CD4-positive, alpha-beta T cell treated with Interleukin-12 subunit alpha and Interleukin-12 subunit beta, for 1 hour (primary cell): ENCODE measurements at regions not wholly inside any gene's neighbourhood (a gene's known extent, or its start where the extent isn't known, plus 50 kb on each side); places are given as distances from the start of the nearest gene placed in this dataset.

Source experiments
- DNase-seq: peaks from one replicate; pipeline ENCODE4 v3.0.0-alpha.2; 2020

DNA sequence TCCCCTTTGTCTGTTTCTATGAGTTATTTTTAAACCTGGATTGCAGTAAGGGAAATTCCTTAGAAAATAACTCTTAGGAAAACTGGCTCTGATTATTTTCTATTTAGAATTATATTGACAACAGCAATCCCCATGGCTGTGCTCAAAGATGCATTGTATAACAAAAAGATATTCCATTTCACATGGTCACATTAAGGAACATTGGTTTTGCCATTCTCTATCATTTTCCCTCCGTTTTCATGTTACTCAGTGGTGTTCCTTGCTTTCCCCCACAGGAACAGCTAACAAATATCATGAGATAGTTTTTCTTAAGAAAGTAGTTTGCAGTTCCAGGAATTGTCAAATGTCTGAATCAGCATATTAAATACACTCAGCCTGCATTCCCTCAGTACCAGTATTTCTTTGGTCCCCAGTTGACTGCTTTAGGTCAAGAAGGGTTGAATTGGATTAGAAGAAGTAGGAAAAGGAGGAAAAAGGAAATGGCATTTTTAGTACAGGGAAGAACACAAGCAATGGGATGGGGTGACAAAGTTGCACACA is 436.7 kb downstream of the TNS3 start:
- DNase-seq = no peak

DNA sequence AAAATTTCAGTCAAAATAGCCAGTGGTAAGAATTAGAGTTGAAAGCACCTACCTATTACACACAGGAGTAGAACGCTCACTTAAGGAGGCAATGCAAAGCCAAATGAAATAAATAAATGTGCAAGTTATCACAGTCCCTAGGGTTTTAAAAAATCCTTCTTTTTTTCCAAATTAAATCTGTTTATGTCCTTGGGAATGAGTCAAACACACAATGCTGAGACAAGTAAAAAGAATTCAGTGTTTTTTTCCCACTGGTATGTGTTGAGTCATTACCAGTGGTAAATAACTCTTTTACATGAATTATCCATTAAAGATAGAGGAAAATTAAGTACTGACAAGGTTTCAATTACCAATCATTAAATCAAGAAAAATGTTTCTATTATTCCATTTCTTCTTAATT is 438.6 kb downstream of the TNS3 start:
- no peak for DNase-seq

DNA sequence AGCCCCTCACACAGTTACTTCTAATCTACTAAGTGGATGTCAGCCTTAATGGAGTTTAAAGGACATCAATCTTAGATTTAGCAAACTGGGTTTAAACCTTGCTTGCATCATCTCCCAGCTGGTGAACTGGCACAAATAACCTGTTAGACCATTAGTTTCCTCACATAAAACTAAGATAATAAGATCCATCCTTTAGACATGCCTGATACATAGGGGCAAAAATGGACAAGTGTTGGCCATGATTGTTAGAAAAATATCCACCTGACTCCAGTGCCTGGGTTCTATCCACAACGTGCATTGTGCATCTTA is 439.1 kb downstream of the TNS3 start:
- no peak for DNase-seq

DNA sequence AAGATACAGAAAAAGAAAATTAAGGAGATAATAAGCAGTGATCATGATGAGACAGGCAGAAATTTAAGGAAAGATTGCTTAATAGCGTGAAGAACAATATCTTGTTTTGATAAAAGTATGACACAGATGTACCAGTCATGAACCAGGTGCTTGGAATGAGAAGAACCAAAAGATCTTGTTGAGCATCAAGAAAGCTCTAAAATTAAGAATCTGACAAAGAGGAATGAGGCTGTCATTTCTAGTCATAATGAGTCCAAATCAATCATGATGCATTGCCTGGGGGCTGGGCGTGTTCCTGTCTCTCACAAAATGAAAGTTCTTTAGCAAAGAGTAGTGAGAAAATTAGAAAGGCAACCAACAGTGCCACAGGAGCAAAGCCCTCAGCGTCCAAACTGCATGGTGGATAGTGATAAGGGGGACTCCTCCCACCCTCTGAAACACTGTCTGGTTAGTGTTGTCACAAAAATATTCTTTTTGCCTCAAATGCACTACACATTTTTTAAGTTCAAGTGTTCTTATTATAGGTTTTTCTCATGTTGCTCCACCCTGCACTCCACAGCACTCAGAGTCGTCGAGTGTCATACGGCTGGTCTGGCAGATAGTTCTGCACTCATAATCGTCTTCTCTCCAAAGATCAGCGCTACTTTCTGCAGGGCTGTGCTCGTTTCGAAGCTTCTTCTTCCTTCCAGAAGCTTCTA is 439.6 kb downstream of the TNS3 start:
- DNase-seq = no peak

DNA sequence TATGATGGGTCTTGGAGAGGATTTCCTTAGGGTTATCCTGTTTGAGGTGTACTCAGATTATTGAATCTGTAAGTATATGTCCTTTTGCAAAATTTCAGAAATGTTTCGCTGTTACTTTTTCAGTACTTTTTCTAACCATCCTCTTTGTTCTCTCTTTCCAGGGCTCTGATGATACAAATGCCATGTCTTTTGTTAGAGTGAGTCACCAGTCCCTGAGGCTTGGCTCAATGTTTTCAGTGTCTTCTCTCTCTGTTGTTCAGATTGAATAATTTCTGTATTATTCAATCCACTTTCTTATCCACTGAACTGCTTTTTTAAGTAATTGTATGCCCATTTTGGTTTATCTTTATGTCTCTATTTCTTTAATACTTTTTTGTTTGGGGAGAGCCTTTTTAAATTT is 449.4 kb downstream of the TNS3 start:
- no peak for DNase-seq

DNA sequence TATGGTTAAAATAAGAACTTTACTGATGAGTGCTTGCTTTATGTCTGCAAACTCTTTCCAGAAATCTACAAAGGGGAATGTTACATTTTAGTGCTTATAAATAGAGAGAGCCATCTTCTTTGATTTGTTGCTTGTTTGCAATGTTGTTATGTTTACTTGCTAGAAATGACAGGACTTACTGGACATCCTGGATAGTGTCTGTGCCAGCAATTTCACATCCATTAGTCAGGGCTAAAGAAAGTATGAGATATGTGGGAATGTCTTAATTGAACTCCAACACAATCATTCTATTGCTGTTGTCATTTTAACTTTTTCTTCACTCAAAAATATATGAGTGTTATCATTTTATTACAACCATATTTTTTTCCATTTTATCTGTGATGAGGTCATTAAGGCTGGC is 453.2 kb downstream of the TNS3 start:
- DNase-seq = no peak

DNA sequence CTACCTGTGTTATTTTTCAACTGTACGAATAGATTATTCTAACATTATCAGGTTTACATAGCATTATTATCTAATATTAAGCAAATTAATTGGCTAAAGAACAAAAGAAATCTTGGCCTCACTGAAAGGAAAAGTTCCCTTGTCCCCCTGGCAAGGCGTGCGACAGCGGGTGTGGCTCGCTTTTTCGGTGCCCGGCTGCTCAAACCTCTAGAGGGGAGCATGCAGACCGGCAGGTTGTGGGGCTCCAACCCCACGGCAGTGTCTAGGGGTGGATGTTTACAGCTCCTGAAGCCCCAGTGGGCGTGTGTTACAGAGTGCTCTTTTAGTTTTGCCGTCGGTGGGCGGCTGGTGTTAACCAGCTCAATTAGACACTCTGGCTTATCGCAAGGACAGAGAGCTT is 456.4 kb downstream of the TNS3 start:
- no peak for DNase-seq

DNA sequence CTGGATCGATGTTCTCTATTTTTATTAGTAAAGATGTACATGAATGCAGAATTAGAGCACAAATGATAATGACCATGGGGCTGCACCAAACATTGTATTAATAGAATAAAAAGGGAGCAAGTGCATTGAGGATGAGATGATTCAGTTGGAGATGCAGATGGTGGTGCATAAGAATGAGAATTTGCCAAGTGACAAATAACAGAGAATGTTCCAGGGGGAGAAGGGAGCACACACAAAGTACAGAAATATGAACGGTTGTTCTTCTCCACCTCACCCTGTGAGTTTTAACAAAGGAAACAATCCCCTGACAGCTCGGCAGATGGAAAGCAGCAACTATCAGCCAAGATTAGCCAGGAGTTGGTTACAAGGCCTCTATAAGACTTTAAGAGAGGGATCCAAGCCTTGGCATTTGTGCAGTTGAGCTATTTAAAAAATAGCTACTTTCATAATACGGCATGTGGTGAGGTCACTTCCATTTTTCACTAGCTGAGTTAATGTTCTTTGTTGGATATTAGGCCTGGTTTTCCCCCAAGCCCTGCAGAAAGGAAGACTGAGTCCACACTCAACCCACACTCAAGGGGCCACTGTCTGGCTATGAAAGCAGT is 462.5 kb downstream of the TNS3 start:
- DNase-seq = no peak

DNA sequence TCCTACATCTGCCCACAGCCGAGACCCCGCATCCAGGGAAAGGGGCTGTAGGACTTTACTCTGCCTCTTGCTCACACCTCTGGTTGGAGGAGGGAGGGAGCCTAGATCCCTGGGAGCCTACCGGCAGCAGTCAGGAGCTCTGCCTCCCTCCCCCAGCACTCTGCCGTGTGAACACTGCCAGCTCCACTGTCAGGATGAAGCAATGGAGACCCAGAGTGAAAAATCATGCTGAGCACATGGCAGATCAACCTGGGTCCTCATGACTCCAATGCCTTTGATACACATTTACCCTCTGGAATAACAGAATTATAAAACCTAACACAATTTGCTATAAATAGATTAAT is 477.7 kb downstream of the TNS3 start:
- no peak for DNase-seq

DNA sequence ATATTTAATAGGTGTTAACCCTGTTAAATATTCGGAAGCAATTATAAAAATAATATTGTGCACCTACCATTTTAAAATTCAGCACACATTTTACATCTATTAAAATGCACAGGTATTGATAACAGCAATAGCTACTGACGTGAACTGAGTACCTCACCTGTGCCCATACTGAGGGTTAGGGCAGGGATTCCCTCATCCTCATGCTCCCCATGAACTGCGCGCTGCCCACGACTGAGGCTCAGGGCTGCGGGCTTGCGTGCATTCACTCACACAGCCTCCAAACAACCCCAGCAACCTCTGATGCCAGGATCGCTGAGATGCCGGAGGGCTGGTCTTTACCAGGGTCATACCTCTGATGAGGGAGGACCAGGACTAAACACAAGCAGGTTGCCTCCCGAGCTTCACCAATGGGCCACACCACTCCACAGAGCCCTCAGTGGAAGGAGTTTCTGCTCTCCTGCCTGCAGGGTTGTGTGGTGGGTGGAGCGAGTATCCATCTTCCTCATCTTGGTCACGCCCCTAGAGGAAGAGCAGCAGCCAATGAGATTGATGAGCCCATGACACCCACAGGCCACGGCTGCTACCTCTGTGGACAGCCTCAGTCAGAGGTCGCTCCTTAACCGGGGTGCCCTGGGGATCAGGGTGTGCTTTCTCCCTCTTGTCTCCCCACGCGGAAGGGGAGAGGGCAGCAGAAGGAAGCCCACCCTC is 478.3 kb downstream of the TNS3 start:
- no peak for DNase-seq

DNA sequence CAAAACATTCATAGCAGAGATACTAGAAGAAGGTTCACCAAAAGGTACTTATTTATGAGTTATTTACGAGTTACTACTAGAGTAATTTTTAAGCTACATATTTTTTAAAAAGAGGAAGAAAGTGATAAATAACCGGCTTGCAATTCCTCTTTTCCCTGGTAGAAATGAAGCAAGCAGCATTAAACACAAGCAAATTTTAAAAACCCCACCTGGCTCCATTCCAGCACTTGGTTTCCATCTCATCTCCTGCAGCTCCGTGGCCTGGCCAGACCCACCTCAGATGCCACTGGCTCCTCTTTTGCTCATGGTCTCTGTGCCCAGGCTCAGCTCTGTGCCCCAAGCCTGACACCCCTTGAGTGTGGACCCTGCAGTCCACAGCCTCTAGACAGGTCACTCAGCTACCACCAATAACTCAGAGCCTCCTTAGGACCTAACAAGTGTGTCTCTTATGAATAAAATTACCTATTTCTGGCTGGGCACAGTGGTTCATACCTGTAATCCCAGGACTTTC is 479.5 kb downstream of the TNS3 start:
- DNase-seq = no peak

DNA sequence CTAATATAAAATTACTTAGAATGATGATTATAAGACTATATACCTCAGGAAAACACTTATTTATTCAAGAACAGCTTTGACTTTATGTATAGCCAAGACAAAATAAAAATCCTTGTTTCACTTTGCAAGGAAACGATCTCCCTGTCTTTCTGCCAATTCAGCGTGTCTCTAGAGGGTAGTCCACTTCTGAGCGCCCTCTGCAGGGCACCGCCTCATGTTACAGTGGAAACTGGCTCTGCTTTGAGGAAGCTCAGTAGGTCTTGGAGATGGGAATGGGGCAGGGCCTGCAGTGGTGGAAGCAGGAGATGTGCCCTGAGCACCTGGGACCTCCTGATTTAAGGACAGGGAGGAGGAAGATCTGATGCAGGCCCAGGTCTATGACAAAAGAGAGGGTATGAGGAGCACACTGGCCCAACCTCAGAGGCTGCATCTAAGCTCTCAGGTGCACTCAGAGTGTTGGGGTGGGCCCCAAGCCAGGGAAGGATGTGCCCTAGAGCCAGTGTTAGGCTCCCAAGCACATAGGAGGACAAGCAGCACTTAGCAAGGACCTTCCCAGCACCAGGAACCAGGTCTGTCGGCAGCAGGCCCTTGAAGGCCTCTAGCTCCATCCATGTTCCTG is 481.0 kb downstream of the TNS3 start:
- no peak for DNase-seq

DNA sequence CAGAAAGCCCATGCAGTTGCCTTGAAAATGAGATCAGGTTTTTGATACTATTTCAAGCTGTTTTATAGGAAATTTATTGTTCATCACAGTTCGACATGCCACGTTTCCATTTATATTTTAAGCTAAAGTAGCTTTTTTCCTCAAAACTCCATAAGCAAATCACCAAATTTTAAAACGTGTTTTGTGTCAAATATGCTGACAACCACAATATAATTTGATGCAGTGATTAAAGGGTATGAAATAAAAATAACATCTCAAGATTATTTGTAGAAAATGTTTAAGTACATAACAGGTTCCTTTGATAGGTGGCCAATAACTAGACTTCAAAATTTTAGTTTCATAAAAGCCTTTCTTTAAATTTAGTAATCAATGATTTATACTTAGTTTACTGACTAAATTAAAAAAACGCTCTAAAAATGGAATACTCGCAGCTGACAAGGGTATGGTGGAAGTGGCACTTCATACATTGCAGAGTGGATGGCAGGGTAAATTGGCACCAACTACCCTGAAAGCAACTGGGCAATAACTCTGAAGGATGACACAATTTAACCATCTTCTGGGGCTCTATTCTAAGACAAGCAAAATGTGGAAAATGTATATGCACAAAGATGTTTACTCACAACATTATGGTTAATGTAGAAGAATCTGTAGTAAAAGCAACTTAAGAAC is 481.6 kb downstream of the TNS3 start:
- no peak for DNase-seq

DNA sequence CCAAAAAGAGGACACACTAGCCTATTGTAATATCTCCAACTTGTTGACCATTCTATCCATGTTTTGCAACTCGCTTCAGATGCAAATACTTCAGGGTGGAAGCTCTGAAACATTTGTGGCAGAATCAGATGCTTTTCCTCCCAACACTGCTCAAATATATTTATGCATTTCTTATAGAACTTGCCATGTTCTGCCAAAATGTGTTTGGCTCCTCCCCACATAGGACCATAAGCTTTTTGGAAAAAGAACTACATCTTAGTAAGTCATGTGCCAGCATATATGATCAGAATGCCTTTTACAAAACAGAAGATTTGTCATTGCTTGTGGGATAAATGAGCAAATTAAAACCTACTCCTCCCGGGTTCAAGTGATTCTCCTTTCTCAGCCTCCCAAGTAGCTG is 484.5 kb downstream of the TNS3 start:
- DNase-seq = no peak

DNA sequence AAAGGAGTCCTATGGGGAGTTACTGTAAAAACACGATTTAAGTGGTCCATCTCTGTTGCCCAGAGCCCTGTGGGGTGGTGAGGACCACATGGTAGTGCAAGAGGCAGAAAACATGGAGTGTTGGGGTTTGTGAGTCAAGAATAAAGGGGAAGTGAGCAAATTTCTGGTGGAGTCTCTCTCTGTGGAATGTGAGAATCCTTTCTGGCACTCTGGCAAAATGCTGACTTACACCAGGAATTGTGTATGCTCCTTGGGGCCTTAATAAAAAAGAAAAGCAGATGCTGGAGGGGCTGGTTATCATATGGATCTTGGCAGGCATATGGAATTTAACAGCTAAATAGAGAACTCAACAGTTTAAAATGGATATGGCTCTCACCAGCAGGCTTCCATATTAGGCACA is 486.0 kb downstream of the TNS3 start:
- no peak for DNase-seq

DNA sequence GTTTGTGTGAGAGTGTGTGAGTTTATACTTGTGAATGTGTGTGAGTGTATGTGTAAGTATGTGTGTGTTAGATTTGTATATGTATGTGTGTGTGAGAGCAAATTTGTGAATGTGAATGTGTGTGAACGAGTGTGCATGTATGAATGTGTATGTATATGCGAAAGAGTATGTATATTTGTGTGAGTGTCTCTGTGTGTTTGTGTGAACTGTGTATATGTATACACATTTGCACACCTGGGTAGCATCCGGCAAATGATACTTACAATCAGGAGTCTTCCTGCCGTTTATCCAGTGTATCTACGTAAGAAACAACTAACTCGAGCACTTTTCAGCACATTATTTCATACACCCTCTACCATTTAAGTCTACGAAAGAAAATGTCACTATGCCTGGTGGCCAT is 487.4 kb downstream of the TNS3 start:
- DNase-seq = no peak

DNA sequence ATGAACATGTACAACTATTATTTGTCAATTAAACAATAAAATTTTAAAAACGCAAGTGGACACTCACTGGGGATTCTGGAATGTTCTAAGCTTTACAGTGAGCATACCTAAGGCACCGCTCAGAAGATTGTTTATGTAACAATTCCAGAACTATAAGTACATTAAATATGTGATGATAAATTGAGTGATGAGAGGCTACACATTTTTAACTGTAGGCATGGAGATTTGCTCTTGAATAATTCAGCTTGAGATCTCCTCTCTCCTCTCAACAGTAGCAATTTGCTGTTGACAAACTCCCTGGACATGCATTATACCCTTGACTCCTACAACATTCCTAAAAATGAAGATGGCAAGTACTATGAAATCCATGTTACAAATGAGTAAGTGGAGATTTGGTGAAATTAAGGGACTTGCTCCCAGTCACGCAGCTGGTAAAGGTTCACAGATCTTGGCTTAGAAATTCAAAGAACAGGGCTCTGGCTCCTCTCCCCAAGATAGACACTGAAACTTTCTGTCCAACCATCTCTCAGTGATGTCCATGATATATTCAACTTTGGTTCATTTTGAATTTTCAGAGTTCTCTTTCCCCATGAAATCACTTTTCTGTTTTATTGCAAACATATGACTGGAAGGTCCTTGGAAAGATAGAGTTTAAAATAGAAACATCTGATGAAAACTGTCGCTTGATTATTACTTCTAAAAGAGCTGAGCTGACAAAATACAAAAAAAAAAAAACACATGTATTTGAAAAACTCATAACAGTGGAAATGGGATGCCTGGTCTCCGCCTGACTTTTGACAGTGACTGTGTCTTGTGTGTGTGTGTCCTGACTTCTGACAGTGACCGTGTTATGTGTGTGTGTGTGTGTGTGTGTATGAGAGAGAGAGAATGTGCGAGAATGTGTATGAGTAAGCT is 488.3 kb downstream of the TNS3 start:
- no peak for DNase-seq

DNA sequence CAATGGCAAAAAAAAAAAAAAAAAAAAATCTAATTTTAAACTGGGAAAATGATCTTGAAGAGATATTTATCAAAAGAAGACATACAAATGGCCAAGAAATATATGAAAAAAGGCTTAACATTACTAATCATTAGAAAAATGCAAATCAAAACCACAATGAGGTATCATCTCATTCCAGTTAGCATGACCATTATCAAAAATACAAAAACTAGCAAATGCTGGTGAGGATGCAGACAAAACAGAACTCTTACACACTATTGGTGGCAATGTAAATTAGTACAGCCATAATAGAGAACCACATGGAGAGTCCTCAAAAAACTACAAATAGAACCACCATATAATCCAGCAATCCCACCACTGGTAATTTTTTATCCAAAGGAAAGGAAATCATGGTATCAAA is 489.6 kb downstream of the TNS3 start:
- DNase-seq = no peak

DNA sequence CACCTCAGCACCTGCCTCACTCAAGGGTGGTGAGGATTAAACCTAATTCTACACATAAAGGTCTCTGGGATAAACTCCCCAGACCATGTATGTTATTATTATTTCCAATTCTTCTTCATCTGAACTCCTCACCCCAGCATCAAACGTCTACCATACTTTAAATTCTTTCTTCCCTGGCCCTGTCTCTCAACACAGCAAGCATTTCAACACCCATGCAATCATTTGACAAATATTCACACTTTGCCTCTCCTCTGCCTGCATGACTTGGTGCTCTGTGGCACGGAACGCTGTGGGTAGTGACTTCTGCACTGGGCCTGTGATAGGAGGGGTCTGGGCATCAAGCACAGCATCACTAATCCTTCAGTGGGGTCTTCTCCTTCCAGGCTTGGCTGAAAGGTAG is 490.8 kb downstream of the TNS3 start:
- no peak for DNase-seq

DNA sequence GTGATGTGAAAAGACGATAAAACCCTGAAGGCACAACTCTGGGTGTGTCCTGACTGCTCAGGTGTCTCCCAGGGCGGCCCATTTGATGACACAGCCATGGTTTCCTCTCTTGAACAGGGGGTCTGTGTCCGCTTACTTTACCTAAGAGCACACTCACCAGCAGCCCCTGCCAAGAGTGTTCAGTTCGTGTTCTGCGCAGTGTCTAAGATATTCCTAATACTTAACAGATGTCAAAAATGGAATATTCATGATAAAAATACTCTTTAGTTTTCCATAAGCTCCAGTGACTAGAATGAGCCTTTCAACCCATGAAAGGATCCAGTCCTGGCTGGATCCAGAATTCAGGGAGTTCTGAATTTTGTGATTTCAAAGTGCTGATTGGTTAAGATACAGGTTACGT is 492.4 kb downstream of the TNS3 start:
- no peak for DNase-seq

DNA sequence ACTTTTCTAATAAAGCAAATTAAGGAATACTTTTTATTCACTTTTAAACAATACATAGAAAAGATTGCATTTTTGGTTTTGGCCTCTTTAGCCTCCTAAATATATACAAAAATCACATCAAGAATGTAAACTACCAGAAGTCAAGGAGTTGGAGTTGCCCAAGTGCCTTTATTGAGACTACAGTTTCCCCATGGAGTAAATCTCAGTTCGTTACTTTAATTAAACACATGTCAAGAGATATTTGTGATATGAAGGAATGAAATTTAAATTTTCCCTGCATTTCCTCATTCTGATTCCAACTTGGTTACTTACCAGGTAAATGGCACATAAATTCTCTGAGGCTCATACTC is 492.9 kb downstream of the TNS3 start:
- DNase-seq = no peak

DNA sequence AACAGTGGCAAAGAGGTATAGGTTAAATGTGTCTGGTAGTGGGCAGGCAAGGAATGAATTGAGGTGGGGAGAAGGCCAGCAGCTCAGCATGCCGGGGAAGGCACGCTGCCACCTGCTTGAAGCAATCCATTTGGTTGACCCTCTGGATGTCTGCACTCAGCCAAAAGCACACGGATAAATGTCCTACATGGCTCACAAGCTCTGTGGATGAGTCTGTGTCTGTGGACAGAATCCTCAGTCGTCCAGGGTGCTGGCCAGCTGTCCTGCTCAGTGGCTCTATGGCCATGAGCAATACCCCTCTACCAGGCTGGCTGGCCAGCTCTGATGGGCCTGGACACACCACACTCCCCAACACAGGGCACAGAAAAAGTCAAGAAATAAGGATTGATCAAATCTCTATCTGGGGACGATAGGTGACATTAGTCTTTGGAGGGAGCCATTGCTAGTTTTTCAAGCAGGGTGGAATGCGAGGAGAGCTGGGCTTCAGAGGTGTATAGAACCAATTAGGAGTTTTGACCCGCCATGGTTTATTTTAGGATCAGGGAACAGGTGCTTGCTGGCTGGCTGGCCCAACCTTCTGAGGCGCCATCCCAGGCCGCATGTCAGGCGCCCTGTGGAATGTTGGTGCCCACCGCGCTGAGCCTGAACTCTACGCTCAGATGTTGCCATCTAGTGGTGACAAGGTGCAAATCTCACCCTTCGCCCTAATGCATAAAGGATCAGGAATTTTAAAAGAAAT is 493.4 kb downstream of the TNS3 start:
- peak; percentile 27 for DNase-seq
